GM10248 (cell line): ENCODE measurements at regions not wholly inside any gene's neighbourhood (a gene's known extent, or its start where the extent isn't known, plus 50 kb on each side); places are given as distances from the start of the nearest gene placed in this dataset.

Experiments used
- CTCF ChIA-PET: fragments of 300-600 bp; sonication (Branson Sonifier 250); formaldehyde crosslinking; extraction: SDS; loops from one replicate; lab custom pipeline; 2021; ENCODE audit warnings: antibody characterized with exemption; lab: Yijun Ruan, JAX
- POLR2A ChIA-PET: fragments of 350-650 bp; sonication (Branson Sonifier 250); formaldehyde crosslinking; extraction: SDS; loops from one replicate; lab custom pipeline; 2020; ENCODE audit warnings: antibody characterized with exemption; lab: Yijun Ruan, JAX
- DNase-seq: peaks from one replicate; pipeline ENCODE4 v3.0.0; 2012; ENCODE audit errors: extremely low spot score
- TF ChIP-seq, protein P1 (sequence below): IDR thresholded peaks from 2 replicates; pipeline ENCODE4 v1.5.1; 2012; ENCODE audit warnings: mild to moderate bottlenecking, low read depth; ENCODE audit errors: extremely low read depth, missing control alignments, control extremely low read depth

DNA sequence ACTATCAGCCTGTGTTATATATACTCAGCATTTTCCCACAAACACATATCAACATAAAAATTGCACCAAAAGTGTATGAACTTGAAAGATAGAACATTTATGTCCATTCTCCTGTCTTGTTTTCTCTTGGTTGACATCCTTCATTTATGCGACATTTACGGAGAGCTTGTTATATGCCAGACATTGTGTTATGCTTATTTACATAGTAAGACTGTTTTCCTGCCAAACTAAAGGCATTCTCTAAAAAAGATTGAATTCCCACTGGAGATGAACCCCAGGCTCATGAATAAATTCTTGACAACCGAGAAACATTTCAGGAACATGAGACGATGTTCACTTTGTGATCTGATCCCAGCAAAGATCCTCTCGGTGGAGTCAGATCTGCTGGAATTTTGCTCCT is 131.0 kb downstream of the RAP2A start:
- DNase-seq, result no peak
- ChIA-PET POLR2A (no interaction called here), CTCF (no interaction called here)
- TF ChIP-seq, protein P1, sequence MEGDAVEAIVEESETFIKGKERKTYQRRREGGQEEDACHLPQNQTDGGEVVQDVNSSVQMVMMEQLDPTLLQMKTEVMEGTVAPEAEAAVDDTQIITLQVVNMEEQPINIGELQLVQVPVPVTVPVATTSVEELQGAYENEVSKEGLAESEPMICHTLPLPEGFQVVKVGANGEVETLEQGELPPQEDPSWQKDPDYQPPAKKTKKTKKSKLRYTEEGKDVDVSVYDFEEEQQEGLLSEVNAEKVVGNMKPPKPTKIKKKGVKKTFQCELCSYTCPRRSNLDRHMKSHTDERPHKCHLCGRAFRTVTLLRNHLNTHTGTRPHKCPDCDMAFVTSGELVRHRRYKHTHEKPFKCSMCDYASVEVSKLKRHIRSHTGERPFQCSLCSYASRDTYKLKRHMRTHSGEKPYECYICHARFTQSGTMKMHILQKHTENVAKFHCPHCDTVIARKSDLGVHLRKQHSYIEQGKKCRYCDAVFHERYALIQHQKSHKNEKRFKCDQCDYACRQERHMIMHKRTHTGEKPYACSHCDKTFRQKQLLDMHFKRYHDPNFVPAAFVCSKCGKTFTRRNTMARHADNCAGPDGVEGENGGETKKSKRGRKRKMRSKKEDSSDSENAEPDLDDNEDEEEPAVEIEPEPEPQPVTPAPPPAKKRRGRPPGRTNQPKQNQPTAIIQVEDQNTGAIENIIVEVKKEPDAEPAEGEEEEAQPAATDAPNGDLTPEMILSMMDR, result no peak

- TF ChIP-seq, protein P1, result no peak
- ChIA-PET POLR2A (no interaction called here), CTCF (interaction anchor here (1.0 to 2.3 kb wide), 2 partner anchors 9 to 456 kb away, joined by 3 to 11 read pairs; no protein-coding TSS in a partner anchor)
- DNase-seq, result no peak
These were observed 131.9 kb downstream of the RAP2A start for GRCh38 chr13:97565906-97566305.

- CTCF ChIA-PET, result interaction anchor here (1.0 to 2.3 kb wide), 5 partner anchors 8 to 457 kb away, joined by 3 to 11 read pairs (median 4); no protein-coding TSS in a partner anchor
- POLR2A ChIA-PET, result no interaction called here
- DNase-seq, result no peak
- TF ChIP-seq, protein P1, result no peak
These were observed 132.9 kb downstream of the RAP2A start for GRCh38 chr13:97566907-97567306.

DNA sequence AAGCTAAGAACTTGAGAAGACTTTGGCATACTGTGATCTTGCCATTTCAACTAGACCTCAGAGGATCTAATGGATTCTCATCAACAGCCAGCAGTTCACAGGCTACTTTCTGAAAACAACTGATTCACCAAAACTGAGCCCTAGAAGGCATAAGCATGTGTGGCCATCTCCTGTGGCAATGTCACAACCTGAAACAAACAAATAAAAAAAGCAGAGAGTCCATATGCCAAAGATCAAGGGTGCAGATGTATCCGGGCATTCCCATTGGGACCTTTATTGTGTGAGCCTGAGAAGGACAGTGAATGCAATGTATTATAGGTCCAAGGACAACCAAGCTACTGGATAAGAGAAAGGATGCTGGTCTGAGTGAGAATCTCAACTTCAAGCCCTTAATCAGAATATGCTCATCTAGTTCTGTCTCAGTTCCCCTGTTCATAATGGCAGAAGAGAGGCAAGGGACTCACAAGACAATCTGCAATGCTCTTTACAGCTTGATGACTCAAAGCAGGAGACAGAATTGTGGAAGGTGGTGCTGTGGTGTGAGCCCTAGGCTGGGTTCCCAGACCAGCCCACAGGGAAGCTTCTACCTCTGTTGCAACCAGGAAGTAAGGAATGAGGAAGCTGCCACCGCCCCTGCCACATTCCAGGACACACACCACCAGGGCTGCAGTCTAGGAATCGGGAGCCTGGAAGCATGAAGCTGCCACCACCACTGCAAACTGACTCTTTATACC is 133.7 kb downstream of the RAP2A start:
- ChIA-PET POLR2A (interaction anchor here (0.6 kb wide), 1 partner anchor 204 kb away, joined by 3 read pairs; no protein-coding TSS in a partner anchor), CTCF (interaction anchor here (0.6 to 2.3 kb wide), 6 partner anchors 15 to 458 kb away, joined by 3 to 11 read pairs (median 4); no protein-coding TSS in a partner anchor)
- TF ChIP-seq, protein P1, result no peak
- peak; percentile 41 for DNase-seq

DNA sequence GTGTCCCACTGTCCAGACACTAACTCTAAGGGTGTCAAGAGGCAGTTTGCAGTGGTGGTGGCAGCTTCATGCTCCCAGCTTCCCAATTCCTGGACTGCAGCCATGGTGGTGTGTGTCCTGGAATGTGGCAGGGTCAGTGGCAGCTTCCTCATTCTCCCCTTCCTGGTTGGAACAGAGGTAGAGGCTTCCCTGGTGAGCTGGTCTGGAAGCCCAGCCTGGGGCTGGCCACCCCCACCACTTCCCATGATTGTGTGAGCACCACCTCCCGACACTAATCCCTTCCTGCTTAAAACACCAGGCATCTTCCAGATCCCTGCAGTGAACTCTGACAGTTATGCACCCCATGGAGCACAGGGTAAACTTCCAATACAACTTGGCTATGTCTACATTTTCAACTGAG is 134.9 kb downstream of the RAP2A start:
- ChIA-PET CTCF (interaction anchor here (1.1 kb wide), 1 partner anchor 17 kb away, joined by 3 read pairs; no protein-coding TSS in a partner anchor), POLR2A (no interaction called here)
- DNase-seq, result no peak
- TF ChIP-seq, protein P1, result no peak

DNA sequence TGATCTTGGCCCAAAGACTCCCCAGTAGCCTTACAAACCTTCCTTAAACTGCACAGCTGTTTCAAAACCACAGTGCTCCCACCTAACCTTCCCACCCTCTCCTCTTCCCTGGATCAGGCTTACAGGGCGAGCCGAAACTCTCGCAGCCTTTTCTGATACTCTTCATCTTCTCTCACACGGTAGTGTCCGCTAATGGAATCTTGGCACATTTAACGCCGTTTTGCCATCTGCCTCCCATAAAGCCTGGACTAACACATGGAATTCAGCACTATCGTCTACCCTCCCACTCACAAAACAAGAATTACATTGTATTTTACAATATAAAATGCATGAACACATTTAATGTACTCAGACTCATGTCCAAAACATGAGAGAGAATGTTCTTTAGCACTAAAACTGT is 135.9 kb downstream of the RAP2A start:
- POLR2A ChIA-PET, result no interaction called here
- DNase-seq, result no peak
- TF ChIP-seq, protein P1, result no peak
- CTCF ChIA-PET, result interaction anchor here (0.7 kb wide), 1 partner anchor 23 kb away, joined by 3 read pairs; no protein-coding TSS in a partner anchor
